Parathyroid adenoma (tissue), 2 donors: ENCODE measurements at regions not wholly inside any gene's neighbourhood (a gene's known extent, or its start where the extent isn't known, plus 50 kb on each side); places are given as distances from the start of the nearest gene placed in this dataset.

ENCODE experiments used
- H2AFZ ChIP-seq: fragments of 300-600 bp; sonication (generic); one replicate; pipeline ENCODE4 v1.7.0; 2017; ENCODE audit warnings: antibody characterized with exemption, mild to moderate bottlenecking
- H3K27ac ChIP-seq: fragments of 300-600 bp; sonication (generic); one replicate; pipeline ENCODE4 v1.7.0; 2017
- H3K27me3 ChIP-seq: fragments of 300-600 bp; sonication (generic); one replicate; pipeline ENCODE4 v1.7.0; 2017; ENCODE audit warnings: low read length; ENCODE audit not compliant: control insufficient read depth, insufficient read depth
- H3K36me3 ChIP-seq: fragments of 300-600 bp; sonication (generic); one replicate; pipeline ENCODE4 v1.7.0; 2017; ENCODE audit warnings: low read length; ENCODE audit not compliant: control insufficient read depth, insufficient read depth
- H3K4me1 ChIP-seq: fragments of 300-600 bp; sonication (generic); one replicate; pipeline ENCODE4 v1.7.0; 2017; ENCODE audit warnings: control low read depth
- H3K4me2 ChIP-seq: fragments of 300-600 bp; sonication (generic); one replicate; pipeline ENCODE4 v1.7.0; 2017; ENCODE audit warnings: low read length
- H3K4me3 ChIP-seq: fragments of 300-600 bp; sonication (generic); one replicate; pipeline ENCODE4 v1.7.0; 2017; ENCODE audit warnings: low read depth, low read length
- H3K79me2 ChIP-seq: fragments of 300-600 bp; sonication (generic); one replicate; pipeline ENCODE4 v1.7.0; 2017; ENCODE audit warnings: control low read depth
- H3K9ac ChIP-seq: fragments of 300-600 bp; sonication (generic); one replicate; pipeline ENCODE4 v1.7.0; 2017; ENCODE audit warnings: mild to moderate bottlenecking
- H3K9me3 ChIP-seq: fragments of 300-600 bp; sonication (generic); one replicate; pipeline ENCODE4 v1.7.0; 2017; ENCODE audit warnings: low read length; ENCODE audit not compliant: control insufficient read depth
- TF ChIP-seq, protein P1 (sequence below): fragments of 300-600 bp; sonication (generic); IDR thresholded peaks from one replicate; pipeline ENCODE4 v1.7.0; 2017; ENCODE audit warnings: antibody characterized with exemption, mild to moderate bottlenecking
- donor health status: primary hyperparathyroidism.

DNA sequence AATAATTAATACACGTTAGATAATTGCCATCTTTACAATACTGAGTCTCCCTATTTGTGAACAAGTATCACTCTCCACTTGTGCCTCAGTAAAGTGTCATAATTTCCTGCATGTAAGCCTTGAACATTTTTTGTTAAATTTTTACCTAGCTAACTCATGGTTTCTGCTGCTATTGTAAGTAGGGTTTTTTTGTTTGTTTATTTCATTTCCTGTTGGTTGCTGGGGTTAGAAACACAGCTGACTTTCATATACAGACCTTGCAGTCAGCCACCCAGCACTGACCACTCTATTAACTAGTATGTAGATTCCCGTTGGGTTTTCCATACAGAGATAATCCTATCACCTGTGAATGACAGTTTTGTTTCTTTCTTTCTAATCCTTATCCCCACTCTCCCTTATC, 133.3 kb downstream of the MPP7 start:
- no peak overlapping the region for H3K9ac ChIP-seq
- H3K36me3 ChIP-seq: no peaks in the 10 kb centered on the region
- H3K4me3 ChIP-seq: no peak overlapping the region
- H3K4me2 ChIP-seq: no peak overlapping the region
- TF ChIP-seq, protein P1, sequence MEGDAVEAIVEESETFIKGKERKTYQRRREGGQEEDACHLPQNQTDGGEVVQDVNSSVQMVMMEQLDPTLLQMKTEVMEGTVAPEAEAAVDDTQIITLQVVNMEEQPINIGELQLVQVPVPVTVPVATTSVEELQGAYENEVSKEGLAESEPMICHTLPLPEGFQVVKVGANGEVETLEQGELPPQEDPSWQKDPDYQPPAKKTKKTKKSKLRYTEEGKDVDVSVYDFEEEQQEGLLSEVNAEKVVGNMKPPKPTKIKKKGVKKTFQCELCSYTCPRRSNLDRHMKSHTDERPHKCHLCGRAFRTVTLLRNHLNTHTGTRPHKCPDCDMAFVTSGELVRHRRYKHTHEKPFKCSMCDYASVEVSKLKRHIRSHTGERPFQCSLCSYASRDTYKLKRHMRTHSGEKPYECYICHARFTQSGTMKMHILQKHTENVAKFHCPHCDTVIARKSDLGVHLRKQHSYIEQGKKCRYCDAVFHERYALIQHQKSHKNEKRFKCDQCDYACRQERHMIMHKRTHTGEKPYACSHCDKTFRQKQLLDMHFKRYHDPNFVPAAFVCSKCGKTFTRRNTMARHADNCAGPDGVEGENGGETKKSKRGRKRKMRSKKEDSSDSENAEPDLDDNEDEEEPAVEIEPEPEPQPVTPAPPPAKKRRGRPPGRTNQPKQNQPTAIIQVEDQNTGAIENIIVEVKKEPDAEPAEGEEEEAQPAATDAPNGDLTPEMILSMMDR: no peak
- H3K9me3 ChIP-seq: no peaks in the 10 kb centered on the region
- H3K4me1 ChIP-seq: no peaks in the 10 kb centered on the region
- H3K27ac ChIP-seq: no peak overlapping the region
- H3K79me2 ChIP-seq: no peaks in the 10 kb centered on the region
- H3K27me3 ChIP-seq: no peaks in the 10 kb centered on the region
- no peak overlapping the region for H2AFZ ChIP-seq

DNA sequence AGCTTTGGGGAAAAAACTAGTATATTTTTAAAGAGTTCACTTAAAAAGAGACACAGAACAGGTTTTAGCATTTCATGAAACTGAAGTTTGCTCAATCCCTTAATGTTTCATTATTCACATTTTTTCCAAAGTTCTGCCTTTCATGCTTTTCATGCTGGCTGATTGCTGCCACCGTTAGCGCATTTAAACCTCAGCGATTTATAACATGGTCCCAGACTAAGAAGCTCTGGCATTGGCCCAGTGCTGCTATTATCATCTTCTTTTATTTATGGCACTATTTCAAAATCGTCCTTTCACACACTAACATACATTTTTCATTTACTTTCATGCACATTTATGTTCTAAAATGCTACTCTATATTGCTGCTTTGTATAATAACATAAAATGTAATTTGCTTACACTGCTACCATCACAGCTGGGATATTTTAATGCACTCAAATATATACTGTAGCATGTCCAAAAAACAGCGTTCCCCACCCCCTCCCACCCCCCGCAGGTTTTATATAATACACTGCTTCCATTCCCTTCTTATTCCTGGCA, 141.9 kb downstream of the MPP7 start:
- no peak overlapping the region for H3K4me2 ChIP-seq
- TF ChIP-seq, protein P1: no peak
- H3K79me2 ChIP-seq: no peaks in the 10 kb centered on the region
- no peak overlapping the region for H3K27ac ChIP-seq
- no peak overlapping the region for H2AFZ ChIP-seq
- no peak overlapping the region for H3K4me3 ChIP-seq
- no peaks in the 10 kb centered on the region for H3K4me1 ChIP-seq
- no peaks in the 10 kb centered on the region for H3K9me3 ChIP-seq
- no peak overlapping the region for H3K9ac ChIP-seq
- no peaks in the 10 kb centered on the region for H3K36me3 ChIP-seq
- H3K27me3 ChIP-seq: no peaks in the 10 kb centered on the region

DNA sequence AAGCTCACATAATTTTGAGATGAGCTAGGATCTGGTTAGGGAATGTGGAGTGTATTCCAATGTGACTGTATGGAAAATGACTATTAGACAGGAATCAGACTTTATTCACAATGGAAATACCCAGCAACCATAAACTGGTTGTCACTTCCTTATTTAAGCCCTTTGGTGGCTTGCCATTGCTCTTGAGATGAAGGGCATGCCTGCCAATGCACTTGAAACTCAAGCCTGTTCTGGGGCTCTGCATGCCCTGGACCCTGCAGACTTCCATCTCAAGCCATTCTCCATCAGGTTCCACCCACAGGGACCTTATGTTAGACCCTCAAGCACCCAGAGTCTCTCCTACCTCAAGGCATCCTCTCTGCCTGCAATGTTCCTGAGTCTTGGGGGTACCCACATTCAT, 145.5 kb downstream of the MPP7 start:
- H2AFZ ChIP-seq: no peak overlapping the region
- H3K9ac ChIP-seq: no peak overlapping the region
- no peak overlapping the region for H3K4me2 ChIP-seq
- H3K27me3 ChIP-seq: no peaks in the 10 kb centered on the region
- H3K4me3 ChIP-seq: no peak overlapping the region
- no peaks in the 10 kb centered on the region for H3K79me2 ChIP-seq
- no peaks in the 10 kb centered on the region for H3K36me3 ChIP-seq
- H3K4me1 ChIP-seq: no peaks in the 10 kb centered on the region
- TF ChIP-seq, protein P1: no peak
- H3K27ac ChIP-seq: no peak overlapping the region
- no peaks in the 10 kb centered on the region for H3K9me3 ChIP-seq

DNA sequence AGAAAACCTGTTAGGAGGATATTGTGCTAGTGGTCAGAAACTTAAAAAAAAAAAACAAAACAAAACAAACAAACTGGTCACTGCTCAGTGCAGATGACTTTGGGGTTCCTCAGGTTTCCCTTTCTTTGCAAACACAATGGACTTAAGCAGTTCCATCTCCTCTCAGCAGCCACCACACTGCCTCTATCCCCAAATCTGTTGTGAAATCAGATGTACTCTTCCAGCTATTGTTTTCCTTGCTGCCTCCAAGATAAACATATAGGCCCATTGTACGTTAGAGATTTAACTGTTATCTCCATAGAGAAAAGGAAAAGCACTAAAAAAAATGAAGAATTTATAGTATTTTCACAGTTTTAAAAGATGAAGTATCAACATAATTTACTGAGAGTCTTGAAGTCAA, 147.1 kb downstream of the MPP7 start:
- Histone ChIP-seq H3K27me3 (no peaks in the 10 kb centered on the region), H3K4me3 (no peak overlapping the region), H3K79me2 (no peaks in the 10 kb centered on the region), H3K4me1 (no peaks in the 10 kb centered on the region), H3K9ac (no peak overlapping the region), H3K4me2 (no peak overlapping the region), H3K36me3 (no peaks in the 10 kb centered on the region), H2AFZ (no peak overlapping the region), H3K9me3 (no peaks in the 10 kb centered on the region), H3K27ac (no peak overlapping the region)
- TF ChIP-seq, protein P1: no peak

DNA sequence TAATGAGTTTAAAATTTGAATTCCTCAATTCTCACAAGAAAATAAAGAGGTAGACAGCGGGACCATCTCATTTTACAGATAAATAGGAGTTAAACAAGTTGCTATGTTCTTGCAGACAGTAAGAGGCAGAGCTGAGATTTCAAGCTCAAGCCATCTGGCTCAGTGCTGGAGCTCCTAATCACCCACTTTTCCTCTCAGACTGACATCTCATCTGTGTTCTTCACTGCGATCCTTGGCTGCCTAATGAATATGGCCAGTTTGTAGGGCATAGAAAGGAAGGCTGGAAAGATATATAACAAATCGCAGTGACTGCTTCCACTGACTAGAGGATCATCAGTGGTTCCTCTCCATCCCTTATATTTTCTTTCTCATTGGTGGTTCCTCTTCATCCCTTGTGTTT, 151.2 kb downstream of the MPP7 start:
- Histone ChIP-seq H3K9ac (no peak overlapping the region), H2AFZ (no peak overlapping the region), H3K36me3 (no peaks in the 10 kb centered on the region), H3K9me3 (no peaks in the 10 kb centered on the region), H3K27me3 (no peaks in the 10 kb centered on the region), H3K4me3 (no peak overlapping the region), H3K79me2 (no peaks in the 10 kb centered on the region), H3K27ac (no peak overlapping the region), H3K4me1 (no peaks in the 10 kb centered on the region), H3K4me2 (no peak overlapping the region)
- TF ChIP-seq, protein P1: no peak
